Glutamatergic neuron (in vitro differentiated cells): ENCODE measurements at regions not wholly inside any gene's neighbourhood (a gene's known extent, or its start where the extent isn't known, plus 50 kb on each side); places are given as distances from the start of the nearest gene placed in this dataset.

Experiments
- DNase-seq: peaks from one replicate; pipeline ENCODE4 v3.0.0; 2022
- H3K27ac Mint-ChIP-seq: one replicate; pipeline ENCODE4 v1.8.0; 2020; ENCODE audit warnings: mild to moderate bottlenecking, mixed read lengths, inconsistent platforms; ENCODE audit not compliant: unreplicated experiment
- H3K27me3 Mint-ChIP-seq: one replicate; pipeline ENCODE4 v1.8.0; 2020; ENCODE audit warnings: mild to moderate bottlenecking, moderate library complexity, mixed read lengths, inconsistent platforms; ENCODE audit not compliant: unreplicated experiment
- H3K36me3 Mint-ChIP-seq: one replicate; pipeline ENCODE4 v1.8.0; 2020; ENCODE audit warnings: mild to moderate bottlenecking, mixed read lengths, inconsistent platforms; ENCODE audit not compliant: unreplicated experiment
- H3K4me1 Mint-ChIP-seq: one replicate; pipeline ENCODE4 v1.8.0; 2020; ENCODE audit warnings: mild to moderate bottlenecking, low read depth, mixed read lengths, inconsistent platforms; ENCODE audit not compliant: unreplicated experiment
- H3K4me3 Mint-ChIP-seq: one replicate; pipeline ENCODE4 v1.8.0; 2020; ENCODE audit warnings: mild to moderate bottlenecking, mixed read lengths, inconsistent platforms; ENCODE audit not compliant: unreplicated experiment
- H3K9me3 Mint-ChIP-seq: one replicate; pipeline ENCODE4 v1.8.0; 2020; ENCODE audit warnings: mild to moderate bottlenecking, moderate library complexity, mixed read lengths, inconsistent platforms; ENCODE audit not compliant: unreplicated experiment
- CTCF ChIP-seq: fragments of 200-600 bp; sonication (generic); IDR thresholded peaks from one replicate; pipeline ENCODE4 v1.5.0; 2021; ENCODE audit not compliant: partially characterized antibody, unreplicated experiment

- DNase-seq = no peak
- H3K9me3 Mint-ChIP-seq = no peaks in the 10 kb centered on the region
- no peaks in the 10 kb centered on the region for H3K36me3 Mint-ChIP-seq
- H3K4me1 Mint-ChIP-seq = no peaks in the 10 kb centered on the region
- H3K27me3 Mint-ChIP-seq = peaks cover 3% of the 10 kb centered on the region
- H3K4me3 Mint-ChIP-seq = no peak overlapping the region
- no peak for TF ChIP-seq CTCF
- H3K27ac Mint-ChIP-seq = no peak overlapping the region
Observed at GRCh38 chr6:11391934-11392777, 145.4 kb upstream of the TMEM170B start.

- H3K36me3 Mint-ChIP-seq = no peaks in the 10 kb centered on the region
- no peak for TF ChIP-seq CTCF
- no peak overlapping the region for H3K27ac Mint-ChIP-seq
- no peak overlapping the region for H3K4me3 Mint-ChIP-seq
- H3K27me3 Mint-ChIP-seq = peaks cover 1% of the 10 kb centered on the region
- no peak for DNase-seq
- no peaks in the 10 kb centered on the region for H3K4me1 Mint-ChIP-seq
- H3K9me3 Mint-ChIP-seq = no peaks in the 10 kb centered on the region
Observed at GRCh38 chr6:11389977-11390376, 147.6 kb upstream of the TMEM170B start.

GRCh38 chr6:11388983-11389944 lies 148.3 kb upstream of the TMEM170B start:
- no peaks in the 10 kb centered on the region for H3K9me3 Mint-ChIP-seq
- H3K27me3 Mint-ChIP-seq = peaks cover 1% of the 10 kb centered on the region
- no peak for TF ChIP-seq CTCF
- no peak overlapping the region for H3K27ac Mint-ChIP-seq
- no peaks in the 10 kb centered on the region for H3K4me1 Mint-ChIP-seq
- no peak overlapping the region for H3K4me3 Mint-ChIP-seq
- no peaks in the 10 kb centered on the region for H3K36me3 Mint-ChIP-seq
- DNase-seq = no peak

GRCh38 chr6:11387707-11388430 lies 149.7 kb upstream of the TMEM170B start:
- TF ChIP-seq CTCF = no peak
- Mint-ChIP-seq H3K36me3 (no peaks in the 10 kb centered on the region), H3K27ac (no peak overlapping the region), H3K27me3 (no peaks in the 10 kb centered on the region), H3K4me1 (no peaks in the 10 kb centered on the region), H3K4me3 (no peak overlapping the region), H3K9me3 (no peaks in the 10 kb centered on the region)
- DNase-seq = no peak
